HEK293T (cell line): ENCODE measurements at regions not wholly inside any gene's neighbourhood (a gene's known extent, or its start where the extent isn't known, plus 50 kb on each side); places are given as distances from the start of the nearest gene placed in this dataset.

Source experiments
- CTCF ChIA-PET: fragments of 350-600 bp; formaldehyde crosslinking; extraction: SDS; loops from one replicate; lab custom pipeline; 2021; ENCODE audit warnings: antibody characterized with exemption, inconsistent platforms; lab: Yijun Ruan, JAX
- POLR2A ChIA-PET: fragments of 350-600 bp; formaldehyde crosslinking; extraction: SDS; loops from one replicate; lab custom pipeline; 2020; ENCODE audit warnings: antibody characterized with exemption, inconsistent platforms; lab: Yijun Ruan, JAX
- DNase-seq: peaks from one replicate; pipeline ENCODE4 v3.0.0; 2012; ENCODE audit warnings: mixed read lengths; ENCODE audit errors: extremely low spot score
- ARNT ChIP-seq: fragments of 450-650 bp; IDR thresholded peaks from 2 replicates; pipeline ENCODE4 v1.6.1; 2017; ENCODE audit warnings: mild to moderate bottlenecking
- BHLHE40 ChIP-seq: fragments of 450-650 bp; IDR thresholded peaks from 2 replicates; pipeline ENCODE4 v1.6.1; 2016; ENCODE audit warnings: mild to moderate bottlenecking, moderate library complexity, borderline replicate concordance
- CTBP1 ChIP-seq: fragments of 450-650 bp; IDR thresholded peaks from 2 replicates; pipeline ENCODE4 v1.6.1; 2016; ENCODE audit warnings: borderline replicate concordance
- ELF4 ChIP-seq: fragments of 450-650 bp; IDR thresholded peaks from 2 replicates; pipeline ENCODE4 v1.6.1; 2017; ENCODE audit warnings: antibody characterized with exemption
- FOXA1 ChIP-seq: fragments of 450-650 bp; IDR thresholded peaks from 2 replicates; pipeline ENCODE4 v1.6.1; 2016; ENCODE audit warnings: mild to moderate bottlenecking
- FOXK2 ChIP-seq: fragments of 450-650 bp; IDR thresholded peaks from 2 replicates; pipeline ENCODE4 v1.6.1; 2016; ENCODE audit warnings: mild to moderate bottlenecking
- FOXM1 ChIP-seq: fragments of 450-650 bp; IDR thresholded peaks from 2 replicates; pipeline ENCODE4 v1.6.1; 2017; ENCODE audit warnings: mild to moderate bottlenecking, borderline replicate concordance
- HDGF ChIP-seq: fragments of 450-650 bp; IDR thresholded peaks from 2 replicates; pipeline ENCODE4 v1.6.1; 2017; ENCODE audit warnings: antibody characterized with exemption, borderline replicate concordance
- L3MBTL2 ChIP-seq: fragments of 450-650 bp; conservative IDR thresholded peaks from 2 replicates; pipeline ENCODE4 v1.6.1; 2016; ENCODE audit warnings: mild to moderate bottlenecking
- LEF1 ChIP-seq: fragments of 450-650 bp; IDR thresholded peaks from 2 replicates; pipeline ENCODE4 v1.6.1; 2017; ENCODE audit warnings: mild to moderate bottlenecking, borderline replicate concordance
- NFRKB ChIP-seq: fragments of 450-650 bp; IDR thresholded peaks from 2 replicates; pipeline ENCODE4 v1.6.1; 2016; ENCODE audit warnings: mild to moderate bottlenecking, moderate library complexity
- PKNOX1 ChIP-seq: fragments of 450-650 bp; IDR thresholded peaks from 2 replicates; pipeline ENCODE4 v1.6.1; 2016
- SP1 ChIP-seq: fragments of 450-650 bp; IDR thresholded peaks from 2 replicates; pipeline ENCODE4 v1.6.1; 2017
- SUZ12 ChIP-seq: fragments of 450-650 bp; IDR thresholded peaks from 2 replicates; pipeline ENCODE4 v1.6.1; 2016; ENCODE audit warnings: mild to moderate bottlenecking
- TARDBP ChIP-seq: fragments of 450-650 bp; IDR thresholded peaks from 2 replicates; pipeline ENCODE4 v1.6.1; 2016
- ZNF384 ChIP-seq: fragments of 450-650 bp; IDR thresholded peaks from 2 replicates; pipeline ENCODE4 v1.6.1; 2016

DNA sequence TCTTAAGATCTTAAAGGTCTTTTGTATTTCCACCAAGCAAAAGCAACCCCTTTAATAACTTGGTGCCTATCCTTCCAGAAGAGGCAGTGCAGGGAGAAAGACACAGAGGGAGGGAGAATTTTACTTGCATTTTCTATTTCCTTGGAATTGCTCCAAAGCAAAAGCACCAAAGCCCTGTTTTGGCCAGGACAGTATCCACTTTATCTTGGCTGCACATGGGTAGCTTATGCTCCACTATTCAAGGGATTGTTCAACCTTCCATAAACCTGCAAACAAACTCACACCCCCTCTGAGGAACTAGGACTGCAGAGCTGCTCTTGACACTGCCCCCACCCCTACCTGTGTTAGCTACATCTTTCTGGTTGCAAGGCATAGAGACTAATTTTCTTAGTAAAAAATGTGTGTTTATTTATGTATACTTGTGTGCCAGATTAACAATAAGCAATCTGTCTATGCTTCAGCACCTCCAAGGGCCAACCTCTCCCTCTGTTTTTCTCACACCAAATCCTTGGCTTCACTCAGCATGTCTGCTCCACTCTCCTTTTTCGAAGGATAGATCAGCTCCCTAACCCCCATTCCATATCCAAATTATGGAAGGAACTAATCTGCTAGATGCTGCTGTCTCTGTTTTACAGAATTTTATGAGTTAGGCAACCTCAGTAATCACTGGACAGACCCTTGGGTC is 68.1 kb upstream of the KLF12 start:
- ChIA-PET POLR2A (no interaction called here), CTCF (no interaction called here)
- no peak for TF ChIP-seq TARDBP
- no peak for TF ChIP-seq ELF4
- no peak for TF ChIP-seq ARNT
- TF ChIP-seq FOXK2: no peak
- no peak for TF ChIP-seq FOXM1
- TF ChIP-seq HDGF: no peak
- no peak for TF ChIP-seq L3MBTL2
- TF ChIP-seq BHLHE40: no peak
- no peak for TF ChIP-seq SP1
- DNase-seq: no peak

- no peak for DNase-seq
- POLR2A ChIA-PET: no interaction called here
- TF ChIP-seq FOXM1: no peak
- TF ChIP-seq FOXA1: no peak
- TF ChIP-seq FOXK2: no peak
- TF ChIP-seq PKNOX1: no peak
- no peak for TF ChIP-seq TARDBP
- CTCF ChIA-PET: no interaction called here
Measured at GRCh38 chr13:74201530-74201929, 67.3 kb upstream of the KLF12 start.

DNA sequence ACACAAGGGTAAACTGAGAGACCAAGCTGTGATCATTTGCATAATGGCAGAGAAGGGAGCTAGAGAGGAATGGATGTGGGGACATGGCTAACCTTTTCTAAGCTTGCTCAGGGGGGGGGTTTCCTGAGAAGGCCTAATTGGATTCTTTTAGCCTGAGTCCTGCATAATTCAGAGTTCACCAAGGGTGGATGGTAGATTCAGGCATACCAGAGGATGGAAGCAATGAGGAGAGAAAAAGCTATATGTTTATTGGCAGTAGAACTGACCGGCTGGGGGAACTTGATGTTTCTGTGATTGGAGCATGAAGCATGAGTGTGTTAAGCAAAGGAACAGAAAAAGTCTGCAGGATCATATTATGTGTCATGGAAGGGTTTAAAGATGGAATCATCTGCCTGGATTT is 65.9 kb upstream of the KLF12 start:
- ChIA-PET CTCF (no interaction called here), POLR2A (no interaction called here)
- TF ChIP-seq L3MBTL2 (no peak), BHLHE40 (no peak), LEF1 (no peak), FOXM1 (no peak), SP1 (no peak), ZNF384 (no peak), NFRKB (no peak), HDGF (no peak), CTBP1 (no peak), SUZ12 (no peak), FOXK2 (no peak), ELF4 (no peak), ARNT (no peak), PKNOX1 (no peak), TARDBP (no peak), FOXA1 (no peak)
- no peak for DNase-seq

- DNase-seq: no peak
- POLR2A ChIA-PET: no interaction called here
- CTCF ChIA-PET: no interaction called here
- TF ChIP-seq CTBP1 (no peak), BHLHE40 (no peak), PKNOX1 (no peak), ZNF384 (no peak), FOXK2 (no peak), FOXM1 (no peak), SUZ12 (no peak), SP1 (no peak), ARNT (no peak), ELF4 (no peak)
Measured at GRCh38 chr13:74197677-74198429, 63.6 kb upstream of the KLF12 start.

DNA sequence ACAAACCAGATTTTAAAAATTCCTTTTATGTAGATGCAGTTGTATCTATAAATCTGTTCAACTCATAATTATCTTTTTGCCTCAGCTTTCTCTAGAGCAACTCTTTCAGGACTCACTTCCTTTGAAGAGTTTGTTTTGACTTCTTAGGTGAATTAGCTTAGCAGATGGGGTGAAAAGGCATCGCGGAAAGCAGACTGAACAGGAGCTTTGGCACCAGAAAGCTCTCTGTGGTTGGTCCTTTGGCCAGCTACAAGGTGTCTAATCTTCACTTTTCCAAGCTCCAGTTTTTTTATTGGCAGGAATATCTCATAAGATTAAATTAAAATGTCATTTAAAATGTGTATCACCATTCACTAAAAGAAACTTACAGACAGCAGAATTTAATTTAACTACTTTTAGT is 60.6 kb upstream of the KLF12 start:
- POLR2A ChIA-PET: interaction anchor here (0.6 kb wide), 1 partner anchor 1341 kb away, joined by 3 read pairs; no protein-coding TSS in a partner anchor
- TF ChIP-seq LEF1 (no peak), ZNF384 (no peak), HDGF (no peak), FOXA1 (no peak), SUZ12 (no peak), FOXM1 (no peak), NFRKB (no peak), L3MBTL2 (no peak), TARDBP (no peak), ELF4 (no peak), BHLHE40 (no peak), CTBP1 (no peak)
- DNase-seq: no peak
- CTCF ChIA-PET: interaction anchor here (0.5 kb wide), 1 partner anchor 24 kb away, joined by 5 read pairs; no protein-coding TSS in a partner anchor

DNA sequence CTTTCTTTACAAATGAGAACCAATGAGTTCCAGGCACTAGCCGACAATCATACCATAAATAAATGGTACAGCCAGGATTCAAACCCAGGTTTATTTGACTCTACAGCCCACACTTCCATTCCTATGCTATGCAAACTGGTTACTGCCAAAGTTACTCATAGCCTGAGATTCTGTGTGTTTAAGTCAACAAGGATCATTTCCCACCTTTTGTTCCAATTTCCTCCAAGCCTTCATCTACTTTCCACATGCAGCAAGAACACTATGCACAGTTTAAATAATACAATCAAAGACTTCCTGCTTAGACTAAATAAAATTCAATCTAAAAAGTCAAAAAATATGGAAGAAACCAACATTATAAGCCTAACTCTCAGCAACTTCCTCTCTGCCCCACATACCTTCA is 59.2 kb upstream of the KLF12 start:
- ChIA-PET POLR2A (no interaction called here), CTCF (no interaction called here)
- TF ChIP-seq ELF4: no peak
- no peak for TF ChIP-seq ARNT
- no peak for TF ChIP-seq TARDBP
- no peak for TF ChIP-seq LEF1
- TF ChIP-seq L3MBTL2: no peak
- no peak for TF ChIP-seq ZNF384
- TF ChIP-seq FOXM1: no peak
- no peak for TF ChIP-seq FOXK2
- TF ChIP-seq HDGF: no peak
- no peak for TF ChIP-seq FOXA1
- no peak for TF ChIP-seq PKNOX1
- TF ChIP-seq NFRKB: no peak
- TF ChIP-seq BHLHE40: no peak
- TF ChIP-seq CTBP1: no peak
- no peak for TF ChIP-seq SUZ12
- TF ChIP-seq SP1: no peak
- no peak for DNase-seq
